ENCODE measurements at regions not wholly inside any gene's neighbourhood (a gene's known extent, or its start where the extent isn't known, plus 50 kb on each side); places are given as distances from the start of the nearest gene placed in this dataset.

DNA sequence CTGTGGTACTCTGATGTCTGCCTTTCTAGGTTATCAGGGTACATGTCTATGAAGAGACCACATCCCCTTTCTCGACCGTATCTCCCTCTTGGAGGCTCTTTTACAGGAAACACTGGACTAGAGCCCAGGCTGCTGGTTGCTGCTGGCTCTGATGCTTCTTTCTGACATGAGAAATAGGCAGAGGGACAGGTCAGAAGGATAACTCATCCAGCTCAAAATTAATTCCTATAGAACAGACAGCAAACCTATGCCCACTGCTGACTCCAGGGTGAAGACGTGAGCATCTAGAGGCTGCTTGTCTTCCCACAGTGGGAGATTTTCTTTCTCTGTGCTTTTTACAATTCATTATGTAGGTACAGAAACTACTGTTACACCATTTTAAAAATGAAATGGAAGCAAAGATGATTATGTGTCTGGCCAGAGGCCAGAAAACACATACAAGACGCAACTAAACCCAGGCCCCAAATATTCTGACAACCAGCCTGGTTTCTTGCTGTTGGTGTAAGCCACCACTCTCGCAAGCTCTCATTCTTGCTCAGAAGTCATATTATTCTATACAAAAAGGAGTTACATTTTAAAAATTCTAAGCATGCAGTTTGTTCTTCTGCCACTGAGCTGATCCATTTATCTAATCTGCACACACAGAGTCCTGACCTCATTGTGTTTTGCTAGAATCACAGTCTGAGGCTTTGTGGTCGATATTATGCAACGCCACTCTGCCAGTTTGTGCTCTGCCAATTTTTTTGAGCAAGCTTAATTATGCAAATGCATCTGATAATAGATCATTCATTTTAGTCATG, 424.3 kb downstream of the KIF20B start:
- H2AFZ ChIP-seq (ENCODE audit: low read length): no peak overlapping the region
- WGBS (ENCODE audit: low lambda C conversion rate): 28% methylated on average over 7 of the region's 7 CpGs
- H3K27me3 ChIP-seq (ENCODE audit: control insufficient read depth in 1 of 2, insufficient read depth in 2 of 2, low read length in 2 of 2): no peaks in the 10 kb centered on the region
- H3K9me3 ChIP-seq (ENCODE audit: low read length): peaks cover 7% of the 10 kb centered on the region; the same call in 1 of the 2 replicates
- no peak for DNase-seq (ENCODE audit: low spot score)
- no peak for TF ChIP-seq ZBTB3 (CRISPR knock-in tag; IDR thresholded peaks at IDR 0.05; ENCODE audit: borderline replicate concordance, low read depth)
- no peak for TF ChIP-seq FOSL1 (CRISPR knock-in tag; IDR thresholded peaks at IDR 0.05; ENCODE audit: borderline replicate concordance)
- TF ChIP-seq ZFYVE20 (CRISPR knock-in tag; IDR thresholded peaks at IDR 0.05; ENCODE audit: borderline replicate concordance, low read depth): no peak
- no peak for TF ChIP-seq TIGD3 (CRISPR knock-in tag; IDR thresholded peaks at IDR 0.05; ENCODE audit: borderline replicate concordance)
- TF ChIP-seq ZNF142 (CRISPR knock-in tag; IDR thresholded peaks at IDR 0.05): no peak
- no peak for TF ChIP-seq CCAR2 (optimal IDR thresholded peaks at IDR 0.05; ENCODE audit: low read depth, low read length)
- no peak for TF ChIP-seq PHF8 (CRISPR knock-in tag; IDR thresholded peaks at IDR 0.05)
- intact Hi-C loops (cut with micrococcal nuclease; ENCODE audit: unreplicated experiment): no loop called here
- in situ Hi-C loops (cut with HindIII; ENCODE audit: extremely low pct_ligation_motif_present, low pct_unique_long_range_greater_than_20kb): no loop called here
- no peaks in the 10 kb centered on the region for H3K79me2 ChIP-seq (ENCODE audit: insufficient read depth, low read length)
- ATAC-seq: no peak
- CTCF ChIA-PET (ENCODE audit: low intra/inter-chr PET ratio, low total read pairs): no interaction called here
- FAIRE-seq: no peak
- POLR2A ChIA-PET: no interaction called here
- no peaks in the 10 kb centered on the region for H3K4me1 ChIP-seq (ENCODE audit: insufficient read depth, low read length)
- H3K36me3 ChIP-seq (replicated peaks in 1 of 2; ENCODE audit: control insufficient read depth in 1 of 2, insufficient read depth in 2 of 2, low read length in 2 of 2): no peaks in the 10 kb centered on the region
- no peaks in the 10 kb centered on the region for H4K20me1 ChIP-seq (ENCODE audit: insufficient read depth, low read length)
- H3K4me3 ChIP-seq (replicated peaks in 1 of 3; ENCODE audit: insufficient read depth in 1 of 3, low read depth in 2 of 3, low read length in 3 of 3): no peak overlapping the region
- H3K27ac ChIP-seq (ENCODE audit: extremely low read length, insufficient read depth, low read length): no peak overlapping the region
- no peak overlapping the region for H3K4me2 ChIP-seq (ENCODE audit: low read depth, low read length)
- no peak overlapping the region for H3K9ac ChIP-seq (ENCODE audit: insufficient read depth, low read depth, low read length)
- no TSS peak for BruUV-seq (replicated peaks)

Data from HepG2 (cell line).